ENCODE measurements at regions not wholly inside any gene's neighbourhood (a gene's known extent, or its start where the extent isn't known, plus 50 kb on each side); places are given as distances from the start of the nearest gene placed in this dataset.
"Not testable (repeated sequence)": the region's sequence is repeated elsewhere in the genome, so short reads cannot be mapped to it uniquely, and the experiment has no call there.

DNA sequence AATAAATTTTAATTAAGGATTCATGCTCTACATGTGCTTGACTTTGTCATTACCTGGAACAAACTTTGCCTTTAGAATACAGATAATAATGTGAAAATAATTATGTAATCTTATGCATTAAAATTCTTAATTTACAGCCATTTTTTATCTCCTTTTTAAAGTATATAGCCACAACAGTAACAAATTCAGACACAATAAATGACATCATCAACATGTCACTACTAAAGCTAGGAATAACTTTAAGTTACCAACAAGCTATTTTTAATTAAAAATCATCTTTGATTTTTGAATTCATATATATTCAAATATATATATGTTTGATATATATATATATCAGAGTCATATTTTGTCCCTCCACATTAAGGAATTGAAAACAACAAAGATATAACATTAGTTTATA lies 107.7 kb downstream of the MAD2L1 start:
- no peak overlapping the region for H3K4me2 ChIP-seq (ENCODE audit: low read depth, low read length, poor library complexity, severe bottlenecking)
- H3K36me3 ChIP-seq (ENCODE audit: insufficient read depth, low read length) = no peaks in the 10 kb centered on the region
- H2AFZ ChIP-seq (ENCODE audit: low read length) = no peak overlapping the region
- no peaks in the 10 kb centered on the region for H4K20me1 ChIP-seq (ENCODE audit: insufficient read depth, low read length, poor library complexity, severe bottlenecking)
- no peak overlapping the region for H3K9ac ChIP-seq (ENCODE audit: low read depth, low read length, poor library complexity, severe bottlenecking)
- H3K9me2 ChIP-seq (replicated peaks; ENCODE audit: low read depth, low read length) = no peaks in the 10 kb centered on the region
- no peaks in the 10 kb centered on the region for H3K27me3 ChIP-seq (ENCODE audit: insufficient read depth, low read length, poor library complexity, severe bottlenecking)
- TF ChIP-seq EZH2phosphoT487 (IDR thresholded peaks at IDR 0.05; ENCODE audit: borderline replicate concordance) = no peak
- TF ChIP-seq, protein P1, sequence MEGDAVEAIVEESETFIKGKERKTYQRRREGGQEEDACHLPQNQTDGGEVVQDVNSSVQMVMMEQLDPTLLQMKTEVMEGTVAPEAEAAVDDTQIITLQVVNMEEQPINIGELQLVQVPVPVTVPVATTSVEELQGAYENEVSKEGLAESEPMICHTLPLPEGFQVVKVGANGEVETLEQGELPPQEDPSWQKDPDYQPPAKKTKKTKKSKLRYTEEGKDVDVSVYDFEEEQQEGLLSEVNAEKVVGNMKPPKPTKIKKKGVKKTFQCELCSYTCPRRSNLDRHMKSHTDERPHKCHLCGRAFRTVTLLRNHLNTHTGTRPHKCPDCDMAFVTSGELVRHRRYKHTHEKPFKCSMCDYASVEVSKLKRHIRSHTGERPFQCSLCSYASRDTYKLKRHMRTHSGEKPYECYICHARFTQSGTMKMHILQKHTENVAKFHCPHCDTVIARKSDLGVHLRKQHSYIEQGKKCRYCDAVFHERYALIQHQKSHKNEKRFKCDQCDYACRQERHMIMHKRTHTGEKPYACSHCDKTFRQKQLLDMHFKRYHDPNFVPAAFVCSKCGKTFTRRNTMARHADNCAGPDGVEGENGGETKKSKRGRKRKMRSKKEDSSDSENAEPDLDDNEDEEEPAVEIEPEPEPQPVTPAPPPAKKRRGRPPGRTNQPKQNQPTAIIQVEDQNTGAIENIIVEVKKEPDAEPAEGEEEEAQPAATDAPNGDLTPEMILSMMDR (conservative IDR thresholded peaks at IDR 0.05; ENCODE audit: low read length) = no peak
- no peaks in the 10 kb centered on the region for H3K4me1 ChIP-seq (ENCODE audit: insufficient read depth, low read length, poor library complexity, severe bottlenecking)
- H3F3A ChIP-seq (ENCODE audit: low read depth) = no peaks in the 10 kb centered on the region
- H3K4me3 ChIP-seq (ENCODE audit: low read length, poor library complexity, severe bottlenecking) = no peak overlapping the region
- no peaks in the 10 kb centered on the region for H3K9me3 ChIP-seq (ENCODE audit: insufficient read depth, low read depth, low read length)
- H3K79me2 ChIP-seq (ENCODE audit: insufficient read depth, low read length) = no peaks in the 10 kb centered on the region

DNA sequence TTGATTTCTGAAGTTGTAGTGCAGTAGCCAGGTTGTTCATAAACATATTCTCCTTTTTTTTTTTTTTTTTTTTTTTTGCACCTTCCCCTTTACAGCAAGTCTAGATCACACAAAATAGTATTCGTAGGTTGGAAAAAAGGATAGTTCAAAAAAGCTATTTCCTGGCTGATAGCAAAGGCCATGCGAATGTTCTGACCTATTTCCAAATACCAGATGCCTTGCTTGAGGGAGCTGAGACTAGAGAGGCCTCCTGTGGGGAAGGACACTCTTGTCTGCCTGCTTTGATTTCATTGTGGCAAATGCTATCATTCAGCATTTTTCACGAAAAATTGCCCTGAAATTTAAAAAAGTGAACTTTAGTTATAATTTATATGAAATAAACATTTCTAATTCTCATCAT lies 111.4 kb downstream of the MAD2L1 start:
- no peak overlapping the region for H3K9ac ChIP-seq (ENCODE audit: low read depth, low read length, poor library complexity, severe bottlenecking)
- H2AFZ ChIP-seq (ENCODE audit: low read length) = no peak overlapping the region
- H3K4me1 ChIP-seq (ENCODE audit: insufficient read depth, low read length, poor library complexity, severe bottlenecking) = no peaks in the 10 kb centered on the region
- H3K79me2 ChIP-seq (ENCODE audit: insufficient read depth, low read length) = no peaks in the 10 kb centered on the region
- no peaks in the 10 kb centered on the region for H3F3A ChIP-seq (ENCODE audit: low read depth)
- no peaks in the 10 kb centered on the region for H3K36me3 ChIP-seq (ENCODE audit: insufficient read depth, low read length)
- H4K20me1 ChIP-seq (ENCODE audit: insufficient read depth, low read length, poor library complexity, severe bottlenecking) = no peaks in the 10 kb centered on the region
- H3K27me3 ChIP-seq (ENCODE audit: insufficient read depth, low read length, poor library complexity, severe bottlenecking) = no peaks in the 10 kb centered on the region
- no peak for TF ChIP-seq EZH2phosphoT487 (IDR thresholded peaks at IDR 0.05; ENCODE audit: borderline replicate concordance)
- TF ChIP-seq, protein P1 (conservative IDR thresholded peaks at IDR 0.05; ENCODE audit: low read length) = no peak
- H3K9me2 ChIP-seq (replicated peaks; ENCODE audit: low read depth, low read length) = no peaks in the 10 kb centered on the region
- H3K4me3 ChIP-seq (ENCODE audit: low read length, poor library complexity, severe bottlenecking) = no peak overlapping the region
- H3K4me2 ChIP-seq (ENCODE audit: low read depth, low read length, poor library complexity, severe bottlenecking) = no peak overlapping the region
- H3K9me3 ChIP-seq (ENCODE audit: insufficient read depth, low read depth, low read length) = no peaks in the 10 kb centered on the region

DNA sequence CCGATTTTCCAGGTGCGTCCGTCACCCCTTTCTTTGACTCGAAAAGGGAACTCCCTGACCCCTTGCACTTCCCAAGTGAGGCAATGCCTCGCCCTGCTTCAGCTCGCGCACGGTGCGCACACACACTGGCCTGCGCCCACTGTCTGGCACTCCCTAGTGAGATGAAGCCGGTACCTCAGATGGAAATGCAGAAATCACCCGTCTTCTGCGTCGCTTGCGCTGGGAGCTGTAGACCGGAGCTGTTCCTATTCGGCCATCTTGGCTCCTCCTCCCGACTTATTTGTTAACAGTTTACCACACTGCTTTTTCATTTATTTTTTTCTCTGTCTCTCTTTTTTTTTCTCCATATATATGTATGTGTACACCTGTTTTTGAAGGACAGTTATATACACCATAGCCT lies 112.2 kb downstream of the MAD2L1 start:
- not testable (repeated sequence) for H3K9me3 ChIP-seq (ENCODE audit: insufficient read depth, low read depth, low read length); H3K27me3 ChIP-seq (ENCODE audit: insufficient read depth, low read length, poor library complexity, severe bottlenecking); H3F3A ChIP-seq (ENCODE audit: low read depth); H3K9me2 ChIP-seq (replicated peaks; ENCODE audit: low read depth, low read length); H2AFZ ChIP-seq (ENCODE audit: low read length); H3K79me2 ChIP-seq (ENCODE audit: insufficient read depth, low read length); H3K4me3 ChIP-seq (ENCODE audit: low read length, poor library complexity, severe bottlenecking); H3K9ac ChIP-seq (ENCODE audit: low read depth, low read length, poor library complexity, severe bottlenecking); H4K20me1 ChIP-seq (ENCODE audit: insufficient read depth, low read length, poor library complexity, severe bottlenecking); H3K4me1 ChIP-seq (ENCODE audit: insufficient read depth, low read length, poor library complexity, severe bottlenecking); H3K36me3 ChIP-seq (ENCODE audit: insufficient read depth, low read length); H3K4me2 ChIP-seq (ENCODE audit: low read depth, low read length, poor library complexity, severe bottlenecking)

DNA sequence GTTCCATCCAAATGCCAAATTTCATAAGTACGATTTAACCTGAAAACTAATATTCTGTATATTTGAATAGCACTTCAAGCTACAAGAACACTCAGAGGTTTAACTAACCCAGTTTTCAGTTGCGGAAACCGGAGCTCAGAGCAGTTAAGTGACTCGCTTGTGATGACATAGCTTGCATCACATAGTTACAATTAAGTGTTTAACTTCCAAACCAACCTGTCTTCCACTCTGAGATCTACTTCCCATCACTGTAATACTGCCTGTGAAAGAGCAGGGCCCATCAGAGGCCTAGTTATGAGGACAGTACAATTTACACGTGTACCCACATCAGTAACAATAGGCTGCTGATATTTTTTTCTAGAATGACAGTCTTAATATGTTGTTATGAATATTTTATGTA lies 120.3 kb downstream of the MAD2L1 start:
- Histone ChIP-seq H3K9me2 (replicated peaks; ENCODE audit: low read depth, low read length) (no peaks in the 10 kb centered on the region), H3K4me2 (ENCODE audit: low read depth, low read length, poor library complexity, severe bottlenecking) (no peak overlapping the region), H3K4me3 (ENCODE audit: low read length, poor library complexity, severe bottlenecking) (no peak overlapping the region), H3K9me3 (ENCODE audit: insufficient read depth, low read depth, low read length) (no peaks in the 10 kb centered on the region), H4K20me1 (ENCODE audit: insufficient read depth, low read length, poor library complexity, severe bottlenecking) (no peaks in the 10 kb centered on the region), H3K9ac (ENCODE audit: low read depth, low read length, poor library complexity, severe bottlenecking) (no peak overlapping the region), H3K27me3 (ENCODE audit: insufficient read depth, low read length, poor library complexity, severe bottlenecking) (no peaks in the 10 kb centered on the region), H2AFZ (ENCODE audit: low read length) (no peak overlapping the region), H3F3A (ENCODE audit: low read depth) (no peaks in the 10 kb centered on the region), H3K36me3 (ENCODE audit: insufficient read depth, low read length) (no peaks in the 10 kb centered on the region), H3K79me2 (ENCODE audit: insufficient read depth, low read length) (no peaks in the 10 kb centered on the region), H3K4me1 (ENCODE audit: insufficient read depth, low read length, poor library complexity, severe bottlenecking) (no peaks in the 10 kb centered on the region)
- TF ChIP-seq, protein P1 (conservative IDR thresholded peaks at IDR 0.05; ENCODE audit: low read length) = no peak
- no peak for TF ChIP-seq EZH2phosphoT487 (IDR thresholded peaks at IDR 0.05; ENCODE audit: borderline replicate concordance)
